Fibroblast of lung (primary cell): ENCODE measurements at regions not wholly inside any gene's neighbourhood (a gene's known extent, or its start where the extent isn't known, plus 50 kb on each side); places are given as distances from the start of the nearest gene placed in this dataset.

Source experiments
- DNase-seq, 2 donors: peaks; one replicate each; pipeline versions ENCODE4 v3.0.0 to v3.0.0-alpha.2; 2010; ENCODE audit warnings: low read depth in 2 of 2
- H2AFZ ChIP-seq: 2 replicates; pipeline ENCODE4 v1.5.1; 2012; ENCODE audit warnings: low read length, control low read depth, inconsistent platforms
- H3K27ac ChIP-seq: 2 replicates; pipeline ENCODE4 v1.5.1; 2011; ENCODE audit warnings: low read length, control low read depth; ENCODE audit not compliant: insufficient read depth
- H3K27me3 ChIP-seq: 2 replicates; pipeline ENCODE4 v1.5.1; 2011; ENCODE audit warnings: mild to moderate bottlenecking, low read length; ENCODE audit not compliant: control insufficient read depth, insufficient read depth
- H3K36me3 ChIP-seq: 2 replicates; pipeline ENCODE4 v1.5.1; 2011; ENCODE audit warnings: low read length; ENCODE audit not compliant: control insufficient read depth, insufficient read depth
- H3K4me1 ChIP-seq: 2 replicates; pipeline ENCODE4 v1.5.1; 2011; ENCODE audit warnings: low read length; ENCODE audit not compliant: control insufficient read depth, insufficient read depth; ENCODE audit errors: extremely low read depth
- H3K4me2 ChIP-seq: 2 replicates; pipeline ENCODE4 v1.5.1; 2011; ENCODE audit warnings: low read length, control low read depth; ENCODE audit not compliant: insufficient read depth; ENCODE audit errors: extremely low read depth
- H3K4me3 ChIP-seq, 4 experiments: fragments of 200-600 bp in 1 of 4; sonication (generic) in 1 of 4; replicated peaks in 1 of 4; 2 replicates each; pipeline ENCODE4 v1.5.1; 2011 to 2016; ENCODE audit warnings: low read length in 4 of 4, low read depth in 3 of 4, mild to moderate bottlenecking in 3 of 4, control low read depth in 2 of 4, inconsistent platforms in 1 of 4, mixed read lengths in 1 of 4; ENCODE audit not compliant: insufficient read depth in 1 of 4; ENCODE audit errors: control extremely low read depth in 1 of 4
- H3K79me2 ChIP-seq: 2 replicates; pipeline ENCODE4 v1.5.1; 2012; ENCODE audit warnings: mild to moderate bottlenecking, low read length, inconsistent platforms; ENCODE audit not compliant: control insufficient read depth, insufficient read depth
- H3K9ac ChIP-seq: 2 replicates; pipeline ENCODE4 v1.5.1; 2011; ENCODE audit warnings: mild to moderate bottlenecking, low read length, control low read depth; ENCODE audit not compliant: insufficient read depth
- H3K9me3 ChIP-seq: 2 replicates; pipeline ENCODE4 v1.5.1; 2012; ENCODE audit warnings: low read depth, low read length; ENCODE audit not compliant: control insufficient read depth, insufficient read depth
- H4K20me1 ChIP-seq: 2 replicates; pipeline ENCODE4 v1.5.1; 2011; ENCODE audit warnings: low read length; ENCODE audit not compliant: control insufficient read depth, insufficient read depth; ENCODE audit errors: extremely low read depth
- EZH2 ChIP-seq: IDR thresholded peaks from 2 replicates; pipeline ENCODE4 v1.5.1; 2012; ENCODE audit warnings: low read length, control low read depth, mild to moderate bottlenecking; ENCODE audit errors: missing control alignments
- TF ChIP-seq, protein P1 (sequence below), 2 donors: IDR thresholded peaks in 1 of 2; conservative IDR thresholded peaks in 1 of 2; 1 replicate in 1 of 2; 2 replicates in 1 of 2; pipeline ENCODE4 v1.5.1; 2011 to 2012; ENCODE audit warnings: low read length in 2 of 2, control low read depth in 1 of 2, inconsistent platforms in 1 of 2, low read depth in 1 of 2, mild to moderate bottlenecking in 1 of 2

GRCh38 chr12:81811778-81812125, 52.6 kb upstream of the PPFIA2 start:
- Histone ChIP-seq H3K4me3 (no peak overlapping the region), H3K27ac (no peak overlapping the region), H4K20me1 (no peaks in the 10 kb centered on the region), H3K4me2 (no peak overlapping the region), H3K27me3 (no peaks in the 10 kb centered on the region), H3K36me3 (no peaks in the 10 kb centered on the region), H3K9ac (no peak overlapping the region), H3K9me3 (no peaks in the 10 kb centered on the region), H3K79me2 (no peaks in the 10 kb centered on the region), H3K4me1 (no peaks in the 10 kb centered on the region), H2AFZ (no peak overlapping the region)
- TF ChIP-seq EZH2: no peak
- TF ChIP-seq, protein P1, sequence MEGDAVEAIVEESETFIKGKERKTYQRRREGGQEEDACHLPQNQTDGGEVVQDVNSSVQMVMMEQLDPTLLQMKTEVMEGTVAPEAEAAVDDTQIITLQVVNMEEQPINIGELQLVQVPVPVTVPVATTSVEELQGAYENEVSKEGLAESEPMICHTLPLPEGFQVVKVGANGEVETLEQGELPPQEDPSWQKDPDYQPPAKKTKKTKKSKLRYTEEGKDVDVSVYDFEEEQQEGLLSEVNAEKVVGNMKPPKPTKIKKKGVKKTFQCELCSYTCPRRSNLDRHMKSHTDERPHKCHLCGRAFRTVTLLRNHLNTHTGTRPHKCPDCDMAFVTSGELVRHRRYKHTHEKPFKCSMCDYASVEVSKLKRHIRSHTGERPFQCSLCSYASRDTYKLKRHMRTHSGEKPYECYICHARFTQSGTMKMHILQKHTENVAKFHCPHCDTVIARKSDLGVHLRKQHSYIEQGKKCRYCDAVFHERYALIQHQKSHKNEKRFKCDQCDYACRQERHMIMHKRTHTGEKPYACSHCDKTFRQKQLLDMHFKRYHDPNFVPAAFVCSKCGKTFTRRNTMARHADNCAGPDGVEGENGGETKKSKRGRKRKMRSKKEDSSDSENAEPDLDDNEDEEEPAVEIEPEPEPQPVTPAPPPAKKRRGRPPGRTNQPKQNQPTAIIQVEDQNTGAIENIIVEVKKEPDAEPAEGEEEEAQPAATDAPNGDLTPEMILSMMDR (conservative IDR thresholded peaks at IDR 0.05 in 1 of 2, IDR thresholded peaks at IDR 0.05 in 1 of 2; ENCODE audit: low read depth in 1 of 2, low read length in 2 of 2): no peak
- DNase-seq: no peak

- no peak overlapping the region for H3K9ac ChIP-seq
- H2AFZ ChIP-seq: no peak overlapping the region
- no peaks in the 10 kb centered on the region for H3K9me3 ChIP-seq
- DNase-seq: peak in 1 of 2 donors; percentile 87
- H3K36me3 ChIP-seq: no peaks in the 10 kb centered on the region
- H4K20me1 ChIP-seq: no peaks in the 10 kb centered on the region
- H3K4me3 ChIP-seq: no peak overlapping the region
- H3K27ac ChIP-seq: no peak overlapping the region
- no peak for TF ChIP-seq EZH2
- TF ChIP-seq, protein P1 (conservative IDR thresholded peaks at IDR 0.05 in 1 of 2, IDR thresholded peaks at IDR 0.05 in 1 of 2; ENCODE audit: low read depth in 1 of 2, low read length in 2 of 2): no peak
- no peaks in the 10 kb centered on the region for H3K4me1 ChIP-seq
- no peaks in the 10 kb centered on the region for H3K79me2 ChIP-seq
- H3K27me3 ChIP-seq: no peaks in the 10 kb centered on the region
- H3K4me2 ChIP-seq: no peak overlapping the region
Observed at GRCh38 chr12:81811061-81811777, 52.1 kb upstream of the PPFIA2 start.

DNA sequence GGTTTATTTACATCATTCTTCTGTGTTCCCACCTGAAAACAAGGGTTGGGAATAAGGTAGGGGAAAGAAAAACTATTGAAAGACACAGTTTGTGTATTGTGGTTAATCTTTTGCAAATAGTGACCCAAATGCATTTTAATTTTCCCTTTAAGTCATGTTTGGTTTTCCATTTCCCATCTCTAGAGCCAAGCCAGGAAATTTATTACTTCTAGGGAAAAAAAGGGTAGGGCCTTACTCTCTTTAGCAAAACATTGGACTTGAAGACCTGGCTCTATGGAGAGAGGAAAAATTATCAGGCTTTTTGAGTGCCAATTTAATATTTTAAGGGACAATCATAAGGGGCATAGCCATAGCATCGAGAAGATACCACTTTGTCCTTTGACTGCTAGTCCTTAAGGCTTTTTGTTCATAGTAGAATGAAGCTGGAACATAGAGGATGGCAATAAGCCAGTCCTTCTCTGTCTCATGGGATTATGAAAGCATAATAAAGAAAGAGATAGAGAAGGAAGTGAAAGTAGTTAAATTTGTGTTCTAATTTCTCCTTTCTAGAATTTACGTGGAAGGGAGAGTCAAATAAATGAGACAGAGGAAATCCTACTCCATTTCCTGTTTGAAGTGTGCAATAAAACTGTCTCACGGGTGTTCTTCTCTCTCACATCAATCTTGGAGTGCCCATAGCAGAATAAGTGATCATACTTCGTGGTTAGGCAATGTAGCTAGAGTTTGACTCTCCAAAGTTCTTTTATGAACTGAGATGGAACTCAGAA, 50.9 kb upstream of the PPFIA2 start:
- H3K4me2 ChIP-seq: no peak overlapping the region
- no peaks in the 10 kb centered on the region for H3K4me1 ChIP-seq
- DNase-seq: peak in 1 of 2 donors; percentile 39
- H3K36me3 ChIP-seq: no peaks in the 10 kb centered on the region
- H3K9ac ChIP-seq: no peak overlapping the region
- H3K4me3 ChIP-seq: no peak overlapping the region
- H3K79me2 ChIP-seq: no peaks in the 10 kb centered on the region
- no peaks in the 10 kb centered on the region for H4K20me1 ChIP-seq
- H3K9me3 ChIP-seq: no peaks in the 10 kb centered on the region
- no peak overlapping the region for H3K27ac ChIP-seq
- no peaks in the 10 kb centered on the region for H3K27me3 ChIP-seq
- H2AFZ ChIP-seq: no peak overlapping the region
- TF ChIP-seq, protein P1 (conservative IDR thresholded peaks at IDR 0.05 in 1 of 2, IDR thresholded peaks at IDR 0.05 in 1 of 2; ENCODE audit: low read depth in 1 of 2, low read length in 2 of 2): no peak
- TF ChIP-seq EZH2: no peak
